ENCODE measurements at regions not wholly inside any gene's neighbourhood (a gene's known extent, or its start where the extent isn't known, plus 50 kb on each side); places are given as distances from the start of the nearest gene placed in this dataset.

DNA sequence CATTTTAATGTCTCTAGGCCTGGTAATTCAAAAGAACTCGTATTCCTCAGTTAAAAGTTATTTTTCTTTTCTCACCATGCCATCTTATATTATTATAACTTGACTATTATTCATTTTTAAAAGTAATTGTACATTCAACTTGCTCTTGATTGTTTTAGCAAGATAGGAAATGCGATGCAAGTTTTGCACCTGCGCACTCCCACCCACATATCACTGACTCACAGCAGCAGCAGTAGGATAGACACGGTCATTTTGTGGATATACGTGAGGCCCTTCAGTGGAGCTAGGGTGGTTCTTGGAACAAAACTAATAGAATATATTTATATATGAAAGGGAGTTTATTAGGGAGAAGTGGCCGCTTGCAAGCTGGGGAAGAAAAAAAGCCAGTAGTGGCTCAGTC lies 95.5 kb upstream of the UBE3A start (continued):
- TF ChIP-seq, protein P1, sequence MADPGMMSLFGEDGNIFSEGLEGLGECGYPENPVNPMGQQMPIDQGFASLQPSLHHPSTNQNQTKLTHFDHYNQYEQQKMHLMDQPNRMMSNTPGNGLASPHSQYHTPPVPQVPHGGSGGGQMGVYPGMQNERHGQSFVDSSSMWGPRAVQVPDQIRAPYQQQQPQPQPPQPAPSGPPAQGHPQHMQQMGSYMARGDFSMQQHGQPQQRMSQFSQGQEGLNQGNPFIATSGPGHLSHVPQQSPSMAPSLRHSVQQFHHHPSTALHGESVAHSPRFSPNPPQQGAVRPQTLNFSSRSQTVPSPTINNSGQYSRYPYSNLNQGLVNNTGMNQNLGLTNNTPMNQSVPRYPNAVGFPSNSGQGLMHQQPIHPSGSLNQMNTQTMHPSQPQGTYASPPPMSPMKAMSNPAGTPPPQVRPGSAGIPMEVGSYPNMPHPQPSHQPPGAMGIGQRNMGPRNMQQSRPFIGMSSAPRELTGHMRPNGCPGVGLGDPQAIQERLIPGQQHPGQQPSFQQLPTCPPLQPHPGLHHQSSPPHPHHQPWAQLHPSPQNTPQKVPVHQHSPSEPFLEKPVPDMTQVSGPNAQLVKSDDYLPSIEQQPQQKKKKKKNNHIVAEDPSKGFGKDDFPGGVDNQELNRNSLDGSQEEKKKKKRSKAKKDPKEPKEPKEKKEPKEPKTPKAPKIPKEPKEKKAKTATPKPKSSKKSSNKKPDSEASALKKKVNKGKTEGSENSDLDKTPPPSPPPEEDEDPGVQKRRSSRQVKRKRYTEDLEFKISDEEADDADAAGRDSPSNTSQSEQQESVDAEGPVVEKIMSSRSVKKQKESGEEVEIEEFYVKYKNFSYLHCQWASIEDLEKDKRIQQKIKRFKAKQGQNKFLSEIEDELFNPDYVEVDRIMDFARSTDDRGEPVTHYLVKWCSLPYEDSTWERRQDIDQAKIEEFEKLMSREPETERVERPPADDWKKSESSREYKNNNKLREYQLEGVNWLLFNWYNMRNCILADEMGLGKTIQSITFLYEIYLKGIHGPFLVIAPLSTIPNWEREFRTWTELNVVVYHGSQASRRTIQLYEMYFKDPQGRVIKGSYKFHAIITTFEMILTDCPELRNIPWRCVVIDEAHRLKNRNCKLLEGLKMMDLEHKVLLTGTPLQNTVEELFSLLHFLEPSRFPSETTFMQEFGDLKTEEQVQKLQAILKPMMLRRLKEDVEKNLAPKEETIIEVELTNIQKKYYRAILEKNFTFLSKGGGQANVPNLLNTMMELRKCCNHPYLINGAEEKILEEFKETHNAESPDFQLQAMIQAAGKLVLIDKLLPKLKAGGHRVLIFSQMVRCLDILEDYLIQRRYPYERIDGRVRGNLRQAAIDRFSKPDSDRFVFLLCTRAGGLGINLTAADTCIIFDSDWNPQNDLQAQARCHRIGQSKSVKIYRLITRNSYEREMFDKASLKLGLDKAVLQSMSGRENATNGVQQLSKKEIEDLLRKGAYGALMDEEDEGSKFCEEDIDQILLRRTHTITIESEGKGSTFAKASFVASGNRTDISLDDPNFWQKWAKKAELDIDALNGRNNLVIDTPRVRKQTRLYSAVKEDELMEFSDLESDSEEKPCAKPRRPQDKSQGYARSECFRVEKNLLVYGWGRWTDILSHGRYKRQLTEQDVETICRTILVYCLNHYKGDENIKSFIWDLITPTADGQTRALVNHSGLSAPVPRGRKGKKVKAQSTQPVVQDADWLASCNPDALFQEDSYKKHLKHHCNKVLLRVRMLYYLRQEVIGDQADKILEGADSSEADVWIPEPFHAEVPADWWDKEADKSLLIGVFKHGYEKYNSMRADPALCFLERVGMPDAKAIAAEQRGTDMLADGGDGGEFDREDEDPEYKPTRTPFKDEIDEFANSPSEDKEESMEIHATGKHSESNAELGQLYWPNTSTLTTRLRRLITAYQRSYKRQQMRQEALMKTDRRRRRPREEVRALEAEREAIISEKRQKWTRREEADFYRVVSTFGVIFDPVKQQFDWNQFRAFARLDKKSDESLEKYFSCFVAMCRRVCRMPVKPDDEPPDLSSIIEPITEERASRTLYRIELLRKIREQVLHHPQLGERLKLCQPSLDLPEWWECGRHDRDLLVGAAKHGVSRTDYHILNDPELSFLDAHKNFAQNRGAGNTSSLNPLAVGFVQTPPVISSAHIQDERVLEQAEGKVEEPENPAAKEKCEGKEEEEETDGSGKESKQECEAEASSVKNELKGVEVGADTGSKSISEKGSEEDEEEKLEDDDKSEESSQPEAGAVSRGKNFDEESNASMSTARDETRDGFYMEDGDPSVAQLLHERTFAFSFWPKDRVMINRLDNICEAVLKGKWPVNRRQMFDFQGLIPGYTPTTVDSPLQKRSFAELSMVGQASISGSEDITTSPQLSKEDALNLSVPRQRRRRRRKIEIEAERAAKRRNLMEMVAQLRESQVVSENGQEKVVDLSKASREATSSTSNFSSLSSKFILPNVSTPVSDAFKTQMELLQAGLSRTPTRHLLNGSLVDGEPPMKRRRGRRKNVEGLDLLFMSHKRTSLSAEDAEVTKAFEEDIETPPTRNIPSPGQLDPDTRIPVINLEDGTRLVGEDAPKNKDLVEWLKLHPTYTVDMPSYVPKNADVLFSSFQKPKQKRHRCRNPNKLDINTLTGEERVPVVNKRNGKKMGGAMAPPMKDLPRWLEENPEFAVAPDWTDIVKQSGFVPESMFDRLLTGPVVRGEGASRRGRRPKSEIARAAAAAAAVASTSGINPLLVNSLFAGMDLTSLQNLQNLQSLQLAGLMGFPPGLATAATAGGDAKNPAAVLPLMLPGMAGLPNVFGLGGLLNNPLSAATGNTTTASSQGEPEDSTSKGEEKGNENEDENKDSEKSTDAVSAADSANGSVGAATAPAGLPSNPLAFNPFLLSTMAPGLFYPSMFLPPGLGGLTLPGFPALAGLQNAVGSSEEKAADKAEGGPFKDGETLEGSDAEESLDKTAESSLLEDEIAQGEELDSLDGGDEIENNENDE (IDR thresholded peaks at IDR 0.05; ENCODE audit: insufficient replicate concordance, low read length) = no peak
- no peak for TF ChIP-seq RXRA (IDR thresholded peaks at IDR 0.05; ENCODE audit: insufficient read depth, low read depth, low read length)
- TF ChIP-seq, protein P2, sequence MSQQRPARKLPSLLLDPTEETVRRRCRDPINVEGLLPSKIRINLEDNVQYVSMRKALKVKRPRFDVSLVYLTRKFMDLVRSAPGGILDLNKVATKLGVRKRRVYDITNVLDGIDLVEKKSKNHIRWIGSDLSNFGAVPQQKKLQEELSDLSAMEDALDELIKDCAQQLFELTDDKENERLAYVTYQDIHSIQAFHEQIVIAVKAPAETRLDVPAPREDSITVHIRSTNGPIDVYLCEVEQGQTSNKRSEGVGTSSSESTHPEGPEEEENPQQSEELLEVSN (IDR thresholded peaks at IDR 0.05) = no peak
- TF ChIP-seq SIX5 (IDR thresholded peaks at IDR 0.05; ENCODE audit: low read depth, low read length) = no peak
- TF ChIP-seq BRCA1 (IDR thresholded peaks at IDR 0.05; ENCODE audit: low read depth, low read length) = no peak
- no peak for TF ChIP-seq RFX5 (IDR thresholded peaks at IDR 0.05; ENCODE audit: borderline replicate concordance, low read depth, low read length)
- no peak for TF ChIP-seq NRF1 (IDR thresholded peaks at IDR 0.05; ENCODE audit: low read depth, low read length)
- TF ChIP-seq HDAC6 (IDR thresholded peaks at IDR 0.05; ENCODE audit: low read depth, low read length) = no peak
- no peak for TF ChIP-seq BCL11A (IDR thresholded peaks at IDR 0.05; ENCODE audit: low read depth in 2 of 2, low read length in 2 of 2)
- TF ChIP-seq POLR2A (IDR thresholded peaks at IDR 0.05; ENCODE audit: control extremely low read depth in 1 of 2, low read depth in 2 of 2, low read length in 2 of 2) = no peak
- TF ChIP-seq TCF12 (IDR thresholded peaks at IDR 0.05; ENCODE audit: low read depth, low read length) = no peak
- no peak for TF ChIP-seq ASH2L (IDR thresholded peaks at IDR 0.05; ENCODE audit: low read length)
- no peak for TF ChIP-seq BACH1 (IDR thresholded peaks at IDR 0.05; ENCODE audit: low read length)
- TF ChIP-seq CHD2 (IDR thresholded peaks at IDR 0.05; ENCODE audit: low read length) = no peak
